ENCODE measurements at regions not wholly inside any gene's neighbourhood (a gene's known extent, or its start where the extent isn't known, plus 50 kb on each side); places are given as distances from the start of the nearest gene placed in this dataset.

DNA sequence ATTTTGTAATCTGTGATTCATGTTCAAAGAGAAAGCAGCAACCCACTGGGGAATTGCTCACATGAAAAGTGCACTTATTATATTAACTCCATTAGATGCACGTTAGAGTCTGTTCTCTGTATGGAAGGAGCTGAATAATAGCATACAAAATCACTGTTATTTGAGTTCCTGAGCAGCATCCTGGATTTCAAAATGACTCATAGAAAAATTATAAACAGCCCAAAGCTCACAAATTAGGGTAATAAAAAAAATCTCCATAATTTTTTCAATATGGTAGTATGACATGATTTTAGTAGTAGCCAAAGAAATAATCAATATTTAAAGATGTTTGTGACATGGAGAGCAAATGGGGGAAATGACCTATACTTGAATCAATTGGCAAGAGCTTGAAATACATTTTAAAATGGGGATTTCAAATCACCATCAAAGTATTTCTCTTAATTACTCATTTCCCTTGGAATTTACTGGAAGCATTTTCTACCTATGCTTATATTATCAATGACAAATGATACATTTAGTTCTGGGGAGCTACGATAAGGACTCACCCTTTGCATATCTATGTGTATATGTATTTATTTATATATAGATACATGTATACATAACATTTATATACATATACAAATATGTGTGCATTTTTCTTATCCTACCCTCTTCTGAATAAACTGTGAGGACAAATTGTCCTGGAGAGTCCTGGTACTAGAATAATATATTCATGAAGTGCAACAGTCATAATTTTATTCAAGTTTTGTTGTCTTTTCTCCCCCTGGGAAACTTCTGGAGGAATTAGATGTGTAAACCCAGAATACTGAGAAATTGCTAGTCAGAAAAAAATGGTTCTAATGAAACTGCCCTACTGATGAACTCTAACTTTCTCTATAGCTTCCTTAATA, 116.3 kb downstream of the RPL22L1 start:
- no peak for DNase-seq (ENCODE audit: low read depth in 1 of 2, low spot score in 1 of 2)

DNA sequence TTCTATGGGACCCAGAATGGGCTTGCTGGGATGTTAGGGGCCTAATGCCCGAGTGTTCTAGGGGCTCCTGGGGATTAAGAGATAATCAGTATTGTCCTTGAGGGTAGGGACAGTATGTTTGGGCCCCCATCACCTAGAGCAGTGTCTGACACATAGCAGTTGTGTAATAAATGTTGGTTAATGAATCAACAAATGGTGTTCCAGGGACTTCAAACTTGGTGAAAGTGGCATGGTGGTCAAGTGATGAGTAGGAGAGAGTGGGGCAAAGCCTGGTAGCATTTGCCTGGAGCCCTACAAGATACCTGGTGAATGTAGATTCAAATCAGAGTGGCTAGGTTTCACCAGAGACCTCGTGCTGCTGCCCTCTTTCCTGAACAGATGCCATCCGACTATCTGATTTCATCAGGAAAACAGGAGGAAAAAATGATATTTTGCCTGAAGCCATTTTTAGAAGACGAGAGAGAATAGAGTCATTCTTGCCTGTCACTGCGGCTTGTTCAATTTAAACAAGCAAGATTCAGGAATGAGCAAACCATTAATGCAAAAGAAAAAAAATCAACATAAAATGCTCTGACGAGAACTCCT, 117.3 kb downstream of the RPL22L1 start:
- no peak for DNase-seq (ENCODE audit: low read depth in 1 of 2, low spot score in 1 of 2)

DNA sequence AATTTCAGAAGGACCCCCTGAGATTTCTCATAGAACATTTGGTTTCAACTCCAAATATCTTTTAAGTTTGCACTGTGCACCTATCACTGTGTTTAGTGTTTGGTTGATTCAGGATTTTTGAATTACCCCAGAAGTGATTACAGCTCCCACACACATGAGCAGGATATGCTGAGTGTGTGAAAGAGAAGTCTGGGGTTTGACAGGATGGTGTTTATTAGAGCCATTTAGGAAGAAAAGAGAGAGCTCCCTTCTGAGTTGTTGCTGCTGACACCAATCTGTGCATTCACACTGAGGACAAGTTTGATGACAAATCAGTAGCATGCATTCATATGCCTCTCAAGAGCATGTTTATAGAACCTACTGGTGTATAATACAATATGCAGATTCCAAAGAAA, 118.1 kb downstream of the RPL22L1 start:
- no peak for DNase-seq (ENCODE audit: low read depth in 1 of 2, low spot score in 1 of 2)

DNA sequence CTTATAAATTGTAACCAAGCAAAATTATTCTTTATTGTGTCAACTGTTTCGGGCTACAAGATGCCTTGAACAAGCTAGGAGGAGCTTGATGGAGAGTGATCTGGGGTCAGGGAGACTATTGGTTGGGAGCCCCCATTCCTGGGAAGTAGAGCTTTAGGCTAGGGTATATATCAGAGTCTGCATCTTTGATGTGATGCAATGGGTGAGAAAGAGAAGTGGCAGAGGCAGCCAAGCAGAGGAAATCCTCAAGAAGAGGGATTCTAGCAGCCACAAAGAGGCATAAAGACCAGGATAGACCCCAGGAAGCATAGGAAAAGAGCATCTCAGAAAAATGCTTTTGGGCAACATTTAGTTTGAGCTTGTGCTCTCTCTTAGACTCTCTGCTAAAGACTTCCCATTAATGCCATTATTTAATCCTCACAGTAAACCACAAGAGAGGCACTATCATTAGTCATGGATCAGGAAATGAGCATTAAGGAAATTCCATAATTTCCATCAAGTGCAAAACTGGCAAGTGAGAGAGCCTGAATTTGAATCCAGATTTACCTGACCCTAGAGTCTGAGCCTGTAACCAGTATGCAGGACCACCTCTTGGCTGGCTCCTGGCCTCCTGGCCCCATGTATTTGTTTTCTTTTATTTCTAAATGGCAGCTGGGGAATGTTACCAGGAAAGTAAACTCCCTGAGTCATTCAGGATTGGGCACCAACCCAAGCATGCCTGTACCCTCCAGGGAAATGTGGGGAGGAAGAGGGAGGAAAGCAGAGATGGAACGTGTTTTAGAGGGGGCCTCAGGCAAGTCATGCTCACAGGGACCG, 118.7 kb downstream of the RPL22L1 start:
- DNase-seq (ENCODE audit: low read depth in 1 of 2, low spot score in 1 of 2) = no peak

DNA sequence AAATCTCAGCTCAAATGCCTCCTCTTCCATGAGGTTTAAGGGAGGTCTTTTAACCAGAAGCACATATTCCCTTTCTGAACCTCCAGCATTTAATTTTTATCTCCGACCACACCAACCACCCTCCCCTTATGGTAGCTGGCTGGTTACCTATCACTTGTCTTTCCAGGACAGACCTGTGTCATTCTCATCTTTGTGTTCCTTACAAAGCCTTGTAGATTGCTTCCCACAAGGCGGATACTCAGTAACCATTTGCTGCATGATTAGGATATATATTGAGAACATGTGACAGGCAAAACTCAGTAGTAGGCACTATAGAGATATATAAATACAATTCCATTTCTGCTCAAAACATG, 119.5 kb downstream of the RPL22L1 start:
- DNase-seq (ENCODE audit: low read depth in 1 of 2, low spot score in 1 of 2) = no peak

DNA sequence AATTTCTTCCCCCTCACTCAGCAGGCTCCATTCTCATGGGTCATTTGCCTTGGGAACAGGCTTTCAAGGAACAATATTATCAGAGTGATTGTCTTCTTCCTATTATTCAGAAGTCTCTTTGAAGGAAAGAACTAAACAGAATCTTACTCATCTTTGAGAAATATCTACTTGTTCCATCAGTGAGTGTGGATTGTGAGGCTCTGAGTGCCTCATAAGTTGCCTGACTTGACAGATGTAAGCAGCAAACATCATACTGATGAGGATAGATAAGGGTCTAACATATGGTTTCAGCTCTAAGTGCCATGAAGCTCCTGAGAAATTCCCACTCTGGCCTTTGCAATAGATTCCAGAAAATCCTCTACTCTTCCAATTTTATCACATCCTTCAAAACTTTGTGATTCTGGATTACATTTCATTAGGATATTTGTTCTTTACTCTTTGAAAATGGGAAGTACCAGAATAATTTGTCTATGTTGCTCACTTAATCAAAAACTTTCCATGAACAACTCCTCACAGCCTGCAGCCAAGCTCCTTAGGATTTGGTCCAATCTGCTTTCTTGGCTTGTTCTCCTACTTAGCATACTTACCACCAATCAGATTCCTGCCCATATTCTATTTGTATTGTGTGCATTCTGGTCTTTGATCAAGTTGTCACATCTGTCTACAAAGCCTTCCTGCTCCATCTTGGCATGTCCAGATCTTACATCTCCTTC, 120.1 kb downstream of the RPL22L1 start:
- no peak for DNase-seq (ENCODE audit: low read depth in 1 of 2, low spot score in 1 of 2)

DNA sequence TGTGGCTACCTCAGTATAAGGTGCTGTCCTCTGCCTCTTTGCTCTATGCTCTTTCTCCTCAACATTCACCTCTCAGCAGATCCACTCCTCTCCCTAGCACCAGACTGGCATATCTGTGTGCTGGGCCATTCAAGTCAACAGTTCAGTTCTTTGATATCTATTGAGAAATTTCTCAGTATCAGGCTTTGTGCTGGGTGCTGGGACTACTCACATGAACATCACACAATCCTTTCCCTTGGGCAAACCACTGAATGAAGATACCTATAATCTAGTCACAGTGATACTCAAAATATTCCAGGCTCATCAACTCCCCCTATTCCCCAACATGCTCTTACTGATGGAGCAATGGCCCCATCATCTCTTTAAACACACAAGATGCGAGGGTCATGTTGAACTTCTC, 120.8 kb downstream of the RPL22L1 start:
- DNase-seq (ENCODE audit: low read depth in 1 of 2, low spot score in 1 of 2) = no peak

DNA sequence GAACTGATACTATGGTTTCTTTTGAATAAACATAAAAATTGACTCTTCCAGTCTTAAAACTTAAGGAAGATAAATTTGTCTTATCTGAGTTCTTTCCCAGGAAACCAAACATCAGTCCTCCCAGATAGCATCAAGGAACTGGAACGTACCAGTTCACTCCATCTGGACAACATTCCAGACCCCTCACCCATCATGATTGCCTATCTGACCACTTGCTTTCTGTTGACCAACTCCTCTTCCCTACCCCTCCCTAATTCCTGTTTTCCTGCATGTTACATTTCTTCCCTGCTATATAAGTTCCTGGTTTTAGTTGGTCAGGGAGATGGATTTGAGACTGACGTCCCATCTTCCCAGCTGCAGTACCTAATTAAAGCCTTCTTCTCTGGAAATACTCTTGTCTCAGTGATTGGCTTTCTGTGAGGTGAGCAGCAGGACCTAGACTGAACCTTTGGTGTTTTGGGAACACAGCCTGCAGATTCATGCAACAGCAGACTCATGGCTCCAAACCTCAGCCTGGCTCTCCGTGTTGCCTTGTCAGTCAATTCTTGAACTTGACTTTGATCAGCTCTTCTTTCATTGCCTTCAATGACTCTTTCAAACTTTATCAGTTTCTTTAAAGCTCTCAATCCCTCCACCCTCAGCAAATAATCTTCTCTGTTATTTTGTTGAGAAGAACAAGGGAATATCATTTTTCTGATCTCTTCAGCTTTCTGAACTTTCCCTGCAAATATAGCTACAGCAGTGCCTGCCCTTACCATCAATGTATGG, 123.6 kb downstream of the RPL22L1 start:
- no peak for DNase-seq (ENCODE audit: low read depth in 1 of 2, low spot score in 1 of 2)

DNA sequence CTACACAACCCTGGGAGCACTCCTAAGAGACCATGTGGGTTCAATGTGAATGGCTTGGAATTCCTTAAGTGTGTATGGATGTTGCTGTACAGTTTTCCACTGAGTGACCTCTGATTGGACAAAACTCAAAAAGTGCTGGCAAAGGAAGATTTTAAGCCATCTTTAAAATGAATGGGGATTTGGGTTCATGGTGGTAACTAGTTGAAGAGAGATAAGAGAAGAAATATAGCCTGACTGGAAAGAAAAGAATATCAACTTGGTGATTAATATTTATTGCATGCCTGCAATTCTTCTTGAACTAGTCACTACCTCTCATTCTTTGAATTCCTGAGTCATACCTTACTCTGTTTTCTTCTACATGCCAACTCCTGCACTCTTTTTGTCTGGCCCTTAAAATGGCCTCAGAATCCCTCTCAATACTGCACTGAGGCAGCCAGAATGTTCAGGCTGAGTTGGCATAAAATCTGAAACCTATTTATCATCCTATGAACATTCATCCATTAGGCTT, 124.7 kb downstream of the RPL22L1 start:
- DNase-seq (ENCODE audit: low read depth in 1 of 2, low spot score in 1 of 2) = no peak

DNA sequence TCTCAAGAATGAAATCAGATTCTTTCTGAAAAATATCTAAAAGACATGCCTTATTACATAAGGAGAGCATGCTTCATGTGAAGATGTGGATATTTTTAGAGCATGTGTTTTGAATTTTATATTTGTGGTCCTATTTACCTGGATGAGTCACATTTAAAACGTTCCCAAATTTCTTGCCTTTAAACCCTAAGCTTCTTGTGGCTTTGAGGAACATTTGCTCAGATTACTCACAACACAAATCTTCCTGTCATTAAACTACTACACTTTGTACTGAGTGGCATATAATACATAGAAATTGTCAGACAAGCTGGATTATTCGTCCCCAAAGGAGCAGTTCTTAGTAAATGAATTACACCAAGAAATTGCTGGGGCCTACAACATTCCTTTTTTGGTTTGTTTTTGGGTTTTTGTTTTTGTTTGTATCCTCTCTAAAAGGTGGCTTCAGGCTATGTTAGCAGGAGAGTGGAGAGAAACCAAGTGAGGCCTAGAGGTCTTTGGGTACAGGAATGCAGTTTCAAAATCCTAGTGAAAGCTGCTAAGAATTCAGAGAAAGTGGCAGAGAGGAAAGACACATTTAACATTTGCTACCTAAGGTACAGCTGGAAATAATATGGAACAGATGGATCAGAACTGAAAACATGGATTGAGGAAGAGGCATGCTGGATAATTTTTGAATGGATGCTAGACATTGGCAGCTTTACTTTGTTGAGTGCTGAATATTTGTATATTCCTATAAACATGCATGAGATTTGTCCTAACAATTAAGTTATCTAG, 128.1 kb downstream of the RPL22L1 start:
- DNase-seq (ENCODE audit: low read depth in 1 of 2, low spot score in 1 of 2) = no peak

DNA sequence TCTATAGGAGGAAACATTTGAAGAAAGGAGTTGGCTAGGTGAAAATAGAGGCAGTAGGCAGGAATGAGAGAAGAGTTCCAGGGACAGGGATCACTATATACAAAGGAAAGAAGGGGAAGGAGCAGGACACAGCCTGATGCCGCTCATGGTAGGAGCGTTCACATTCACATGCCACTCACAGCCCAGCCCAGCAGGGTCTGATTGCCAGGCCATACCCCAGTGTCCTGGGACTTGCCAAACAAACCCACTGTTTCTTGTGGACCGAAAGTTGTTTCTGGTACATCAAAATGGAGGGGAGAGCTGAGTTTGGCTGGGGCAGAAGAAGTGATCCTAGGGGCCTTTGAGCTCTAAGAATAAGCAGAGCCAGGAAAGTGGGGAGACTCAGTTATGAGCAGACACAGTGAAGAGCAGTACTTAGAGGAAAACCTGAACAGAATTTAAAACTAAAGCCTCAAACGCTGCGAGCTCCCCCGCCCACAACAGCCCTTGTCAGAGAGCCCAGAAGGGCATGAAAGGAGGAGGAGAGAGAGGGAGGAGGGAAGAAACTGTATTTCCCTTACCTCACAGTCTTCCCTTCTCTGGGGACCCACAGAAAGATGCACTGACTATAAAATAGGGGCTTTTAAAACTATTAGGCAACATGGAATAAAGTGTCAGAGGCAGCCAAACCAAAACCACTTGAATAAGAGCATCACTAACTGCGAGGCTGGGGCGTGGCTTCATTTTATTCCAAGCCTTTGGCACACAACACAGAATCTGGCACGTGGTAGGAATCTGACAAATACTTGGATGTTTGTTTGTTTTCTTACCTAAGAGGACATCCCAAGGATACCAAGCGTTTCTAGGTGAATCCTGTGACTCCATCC, 129.0 kb downstream of the RPL22L1 start:
- DNase-seq (ENCODE audit: low read depth in 1 of 2, low spot score in 1 of 2) = no peak

DNA sequence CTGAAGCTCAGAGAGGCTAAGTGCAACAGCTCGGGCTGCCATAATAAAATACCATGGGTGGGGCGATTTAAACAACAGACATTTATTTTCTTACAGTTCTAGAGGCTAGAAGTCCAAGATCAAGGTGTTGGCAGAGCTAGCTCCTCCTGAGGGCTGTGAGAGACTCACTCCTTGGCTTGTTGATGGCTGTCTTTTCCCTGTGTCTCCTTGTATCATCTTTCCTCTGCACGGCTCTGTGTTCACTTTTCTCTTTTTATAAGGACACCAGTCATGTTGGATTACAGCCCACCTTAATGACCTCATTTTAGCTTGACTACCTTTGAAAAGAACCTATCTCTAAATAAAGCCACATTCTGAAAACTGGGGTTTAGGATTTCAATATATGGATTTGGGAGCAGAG, 129.7 kb downstream of the RPL22L1 start:
- no peak for DNase-seq (ENCODE audit: low read depth in 1 of 2, low spot score in 1 of 2)

DNA sequence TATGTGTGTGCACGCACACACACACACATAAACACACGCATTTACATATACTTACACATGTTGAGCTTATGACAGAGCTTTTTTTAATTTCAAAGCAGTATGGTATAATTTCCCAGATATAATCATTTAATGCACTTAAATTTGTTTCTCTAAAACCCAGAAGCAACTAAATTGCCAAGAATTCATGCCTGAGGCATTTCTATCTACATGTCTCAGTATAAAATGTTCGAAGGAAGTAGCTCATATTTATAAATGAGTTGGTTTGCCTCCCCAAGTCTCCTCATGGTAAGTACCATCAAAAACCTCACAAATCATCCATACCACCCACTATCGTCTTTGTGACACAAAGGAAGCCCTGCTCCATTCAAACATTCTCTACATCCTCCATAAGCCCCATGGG, 130.6 kb downstream of the RPL22L1 start:
- DNase-seq (ENCODE audit: low read depth in 1 of 2, low spot score in 1 of 2) = no peak

DNA sequence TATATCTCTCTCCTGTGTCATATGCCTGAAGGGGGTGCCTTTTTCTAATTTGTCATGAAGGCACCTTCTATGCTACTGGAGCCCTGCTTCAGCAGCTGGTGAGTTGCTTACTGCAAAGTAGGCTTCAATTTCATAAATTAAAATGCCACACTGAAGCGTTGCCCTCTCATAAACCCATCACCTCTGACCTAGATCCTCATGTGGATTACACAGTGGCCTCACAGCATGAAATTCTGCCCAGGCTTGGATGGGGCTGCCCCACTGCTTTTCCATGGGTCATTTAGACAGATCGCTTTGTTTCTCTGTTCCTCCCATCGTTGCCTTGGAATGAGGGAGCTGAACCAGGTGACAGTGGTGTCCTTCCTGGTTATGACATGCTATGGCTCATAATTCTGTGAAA, 131.2 kb downstream of the RPL22L1 start:
- DNase-seq (ENCODE audit: low read depth in 1 of 2, low spot score in 1 of 2) = no peak

DNA sequence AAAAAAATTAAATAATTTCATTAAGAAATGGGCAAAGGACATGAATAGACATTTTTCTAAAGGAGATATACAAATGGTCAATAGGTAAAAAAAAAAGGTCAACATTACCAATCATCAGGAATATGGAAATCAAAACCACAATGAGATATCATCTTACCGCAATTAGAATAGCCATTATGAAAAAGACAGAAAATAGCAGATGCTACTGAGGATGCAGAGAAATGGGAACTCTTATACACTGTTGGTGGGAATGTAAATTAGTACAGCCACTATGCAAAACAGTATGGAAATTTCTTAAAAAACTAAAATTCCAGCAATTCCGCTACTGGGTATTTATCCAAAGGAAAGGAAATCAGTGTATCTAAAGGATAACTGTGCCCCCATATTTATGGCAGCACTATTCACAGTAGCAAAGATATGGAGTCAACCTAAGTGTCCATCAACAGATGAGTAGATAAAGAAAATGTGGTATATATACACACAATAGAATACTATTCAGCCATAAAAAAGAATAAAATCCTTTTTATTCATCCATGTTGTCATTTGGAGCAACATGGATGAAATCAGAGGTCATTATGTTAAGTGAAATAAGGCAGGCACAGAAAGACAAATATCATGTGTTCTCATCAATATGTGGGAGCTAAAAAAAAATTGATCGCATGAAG, 132.4 kb downstream of the RPL22L1 start:
- no peak for DNase-seq (ENCODE audit: low read depth in 1 of 2, low spot score in 1 of 2)

DNA sequence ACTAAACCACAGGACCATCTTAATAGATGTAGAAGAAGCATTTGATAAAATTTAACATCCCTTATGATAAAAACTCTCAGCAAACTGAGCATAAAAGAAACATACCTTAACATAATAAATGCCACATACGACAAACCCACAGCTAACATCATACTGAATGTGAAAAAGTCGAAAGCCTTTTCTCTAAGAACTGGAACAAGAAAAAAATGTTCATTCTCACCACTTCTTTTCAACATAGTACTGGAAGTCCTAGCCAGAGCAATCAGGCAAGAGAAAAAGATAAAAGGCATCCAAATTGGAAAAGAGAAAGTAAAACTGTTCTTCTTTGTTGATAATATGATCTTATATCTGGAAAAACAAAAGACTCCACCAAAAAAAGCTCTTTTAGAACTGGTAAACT, 134.2 kb downstream of the RPL22L1 start:
- DNase-seq (ENCODE audit: low read depth in 1 of 2, low spot score in 1 of 2) = no peak

DNA sequence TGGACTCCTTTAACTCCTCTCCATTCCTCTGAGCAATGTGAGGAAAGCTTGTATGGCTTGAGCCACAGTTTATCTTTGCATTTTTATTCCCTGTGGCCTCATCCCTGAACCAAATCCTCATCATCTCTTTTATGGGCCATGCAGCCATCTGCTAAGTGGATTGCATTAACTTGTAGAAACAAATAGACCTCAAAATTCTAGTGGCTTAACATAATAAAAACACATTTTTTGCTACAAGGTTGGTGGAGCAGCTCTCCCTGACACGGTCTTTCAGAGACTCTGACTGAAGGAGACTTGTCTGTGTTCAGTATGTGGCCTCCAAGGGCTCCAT, 135.3 kb downstream of the RPL22L1 start:
- no peak for DNase-seq (ENCODE audit: low read depth in 1 of 2, low spot score in 1 of 2)

DNA sequence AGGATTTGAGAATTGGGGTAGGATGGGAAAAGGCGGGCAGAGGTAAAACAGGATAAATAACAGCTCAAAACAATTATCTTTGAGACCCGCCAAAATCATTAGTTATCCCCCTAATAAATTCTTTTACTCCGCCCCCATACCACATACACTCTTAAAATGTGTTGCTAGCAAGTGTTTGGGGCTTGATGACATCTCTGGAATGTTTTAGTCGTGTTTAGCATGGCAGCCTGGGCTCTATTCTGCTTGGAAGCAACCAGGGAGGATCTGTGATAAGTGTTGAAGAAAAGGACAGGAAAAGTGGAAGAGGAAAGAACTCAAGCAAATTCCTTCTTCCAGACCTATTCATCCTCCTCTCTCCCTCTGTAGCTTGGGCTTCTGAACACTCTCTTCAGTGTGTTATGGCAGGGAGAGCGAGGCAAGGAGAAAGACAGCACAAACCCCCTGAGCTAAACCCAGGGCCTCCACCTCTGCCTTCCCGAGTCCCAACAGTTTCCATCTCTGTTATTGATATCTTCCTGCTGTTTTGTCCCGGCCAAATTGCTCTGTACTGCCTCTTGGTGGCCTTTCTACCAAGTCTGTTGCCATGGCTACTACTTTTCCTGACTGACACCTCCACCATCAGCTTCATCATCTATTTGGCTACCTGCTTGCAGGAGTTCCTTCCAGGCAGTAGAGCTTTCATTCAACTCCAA, 135.8 kb downstream of the RPL22L1 start:
- DNase-seq (ENCODE audit: low read depth in 1 of 2, low spot score in 1 of 2) = no peak

Data from activated T-helper 1 cell treated with anti-CD3 and anti-CD28 coated beads, Interleukin-2, amount 50 U/mL, for 16 hours (primary cell).